ENCODE measurements at regions not wholly inside any gene's neighbourhood (a gene's known extent, or its start where the extent isn't known, plus 50 kb on each side); places are given as distances from the start of the nearest gene placed in this dataset.

DNA sequence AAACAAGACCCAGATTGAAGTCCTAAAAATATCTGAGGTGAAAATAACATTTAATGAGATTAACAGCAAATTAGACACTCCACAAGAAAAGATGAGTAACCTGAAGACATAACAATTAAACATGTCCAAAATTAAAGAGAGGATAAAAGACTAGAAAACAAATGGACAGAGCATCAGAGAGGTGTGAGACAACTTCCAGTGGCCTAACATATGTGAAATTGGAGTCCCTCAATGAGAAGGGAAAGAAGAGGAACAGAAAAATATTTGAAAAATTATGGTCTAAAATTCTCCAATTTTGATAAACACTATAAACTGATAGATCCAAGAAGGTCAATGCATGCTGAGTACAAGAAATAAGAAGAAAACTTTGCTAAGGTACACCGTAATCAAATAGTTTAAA, 151.9 kb downstream of the KITLG start:
- Histone ChIP-seq H3K9ac (ENCODE audit: low read depth in 1 of 2, low read length in 2 of 2) (no peak overlapping the region), H3K27ac (ENCODE audit: low read depth in 2 of 2, low read length in 2 of 2) (no peak overlapping the region), H3K27me3 (ENCODE audit: control insufficient read depth in 2 of 2, insufficient read depth in 2 of 2, low read length in 2 of 2) (no peaks in the 10 kb centered on the region), H3K4me3 (ENCODE audit: low read length in 2 of 2) (no peak overlapping the region), H3K4me1 (ENCODE audit: control insufficient read depth in 2 of 2, insufficient read depth in 2 of 2, low read length in 2 of 2) (peaks cover 0 to 2% of the 10 kb centered on the region in 2 donors), H3K9me3 (ENCODE audit: control insufficient read depth in 2 of 2, low read length in 2 of 2) (no peaks in the 10 kb centered on the region), H3K36me3 (ENCODE audit: control insufficient read depth in 2 of 2, insufficient read depth in 2 of 2, low read length in 2 of 2) (no peaks in the 10 kb centered on the region)

DNA sequence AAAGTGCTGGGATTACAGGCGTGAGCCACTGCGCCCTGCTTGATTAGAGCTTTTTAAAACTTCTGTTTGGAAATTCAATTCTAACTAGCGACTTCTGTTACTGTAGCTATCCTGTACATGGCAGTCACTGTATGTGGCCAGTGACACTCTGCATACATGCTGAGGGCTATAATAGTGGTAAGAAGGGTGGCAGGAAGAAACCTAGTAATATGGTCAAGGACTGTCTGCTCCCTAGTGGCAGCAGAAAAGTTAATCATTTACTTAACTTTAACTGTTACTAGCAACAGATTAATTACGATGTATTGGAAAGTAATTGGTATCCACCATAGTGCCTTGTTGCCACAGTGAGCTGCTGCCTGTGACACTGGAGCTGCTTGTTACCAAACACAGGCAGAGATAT, 149.0 kb downstream of the KITLG start:
- H3K27ac ChIP-seq (ENCODE audit: low read depth in 2 of 2, low read length in 2 of 2): no peak overlapping the region

DNA sequence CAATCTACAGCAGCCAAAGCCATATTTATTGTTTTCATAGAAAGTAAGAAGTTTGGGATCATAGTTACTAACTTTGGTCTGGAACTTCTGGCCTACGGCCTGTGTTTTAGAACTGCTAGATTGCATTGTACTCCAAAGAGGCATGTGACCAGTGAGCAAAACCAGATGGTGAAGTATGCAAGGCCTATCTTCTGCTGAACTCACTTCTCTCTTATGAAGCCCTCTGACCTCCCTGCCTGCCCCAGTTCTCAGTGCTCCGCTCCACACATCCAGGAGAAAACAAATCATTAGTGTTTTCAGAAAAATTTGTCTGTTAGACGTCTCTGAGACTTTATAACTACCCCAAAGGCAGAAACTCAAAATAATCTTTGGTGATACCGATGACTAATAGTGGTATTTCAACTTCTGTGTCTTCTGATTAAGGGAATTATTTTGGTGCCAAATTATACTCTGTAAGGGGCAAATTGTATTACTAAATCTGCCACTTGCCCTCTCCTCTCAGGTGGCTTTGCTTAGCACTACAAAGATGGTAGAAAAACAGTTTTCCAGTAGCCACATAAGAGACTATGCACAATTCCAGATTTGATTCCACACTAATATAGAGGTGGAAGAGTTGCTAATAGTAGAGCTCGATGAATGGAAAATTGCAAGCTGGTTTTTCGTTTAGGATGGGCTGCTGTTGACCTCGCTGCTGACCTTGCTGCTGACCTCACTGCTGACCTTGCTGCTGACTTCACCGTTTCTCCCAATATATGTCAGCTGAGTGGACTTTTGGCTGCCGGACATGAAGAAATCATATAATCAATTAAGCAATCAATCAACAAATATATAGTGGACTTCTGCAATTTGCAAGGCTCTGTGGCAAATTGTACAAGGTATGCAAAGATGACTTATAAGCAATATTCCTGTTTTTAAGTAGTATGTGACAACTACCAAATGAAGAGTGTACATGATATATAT, 147.5 kb downstream of the KITLG start:
- Histone ChIP-seq H3K36me3 (ENCODE audit: control insufficient read depth in 2 of 2, insufficient read depth in 2 of 2, low read length in 2 of 2) (no peaks in the 10 kb centered on the region), H3K27me3 (ENCODE audit: control insufficient read depth in 2 of 2, insufficient read depth in 2 of 2, low read length in 2 of 2) (no peaks in the 10 kb centered on the region), H3K9ac (ENCODE audit: low read depth in 1 of 2, low read length in 2 of 2) (no peak overlapping the region), H3K4me1 (ENCODE audit: control insufficient read depth in 2 of 2, insufficient read depth in 2 of 2, low read length in 2 of 2) (peaks cover 0 to 2% of the 10 kb centered on the region in 2 donors), H3K27ac (ENCODE audit: low read depth in 2 of 2, low read length in 2 of 2) (no peak overlapping the region), H3K9me3 (ENCODE audit: control insufficient read depth in 2 of 2, low read length in 2 of 2) (no peaks in the 10 kb centered on the region), H3K4me3 (ENCODE audit: low read length in 2 of 2) (no peak overlapping the region)

More for the DNA sequence above, 149.0 kb downstream of the KITLG start:
- H3K9ac ChIP-seq (ENCODE audit: low read depth in 1 of 2, low read length in 2 of 2): no peak overlapping the region
- H3K36me3 ChIP-seq (ENCODE audit: control insufficient read depth in 2 of 2, insufficient read depth in 2 of 2, low read length in 2 of 2): no peaks in the 10 kb centered on the region
- H3K9me3 ChIP-seq (ENCODE audit: control insufficient read depth in 2 of 2, low read length in 2 of 2): no peaks in the 10 kb centered on the region
- no peaks in the 10 kb centered on the region for H3K27me3 ChIP-seq (ENCODE audit: control insufficient read depth in 2 of 2, insufficient read depth in 2 of 2, low read length in 2 of 2)
- no peak overlapping the region for H3K4me3 ChIP-seq (ENCODE audit: low read length in 2 of 2)
- H3K4me1 ChIP-seq (ENCODE audit: control insufficient read depth in 2 of 2, insufficient read depth in 2 of 2, low read length in 2 of 2): peaks cover 0 to 2% of the 10 kb centered on the region in 2 donors

DNA sequence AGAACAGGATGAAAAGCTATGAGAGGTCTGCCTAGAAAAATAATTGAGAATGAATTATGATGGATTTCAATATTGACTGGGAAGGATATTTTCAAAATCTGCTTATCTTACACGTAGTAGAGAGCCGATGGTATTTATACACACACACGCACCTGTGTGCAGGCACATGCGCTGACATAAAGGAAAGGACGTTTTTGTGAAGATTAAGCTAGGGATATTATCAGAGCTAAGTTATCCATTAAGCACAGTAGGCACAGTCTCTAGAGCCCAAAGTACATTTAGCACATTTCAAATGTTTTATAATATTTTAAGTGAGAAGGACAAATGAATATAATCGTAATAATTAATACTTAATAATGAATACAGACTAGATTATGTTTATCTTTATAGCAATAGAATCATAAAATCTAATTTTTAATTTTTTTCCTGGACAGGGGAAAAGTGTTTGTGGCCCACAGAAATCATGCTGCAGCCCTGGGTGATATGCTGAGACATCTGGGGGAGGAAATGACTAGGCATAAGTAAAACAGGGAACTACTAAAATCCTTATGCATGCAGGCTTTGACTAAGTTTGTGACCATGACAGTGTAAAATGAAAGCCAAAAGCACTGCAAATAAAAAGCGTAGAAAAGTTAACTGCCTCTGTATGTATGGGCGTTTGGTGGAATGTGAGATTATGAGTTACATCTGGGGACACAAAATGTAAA, 146.1 kb downstream of the KITLG start:
- no peaks in the 10 kb centered on the region for H3K36me3 ChIP-seq (ENCODE audit: control insufficient read depth in 2 of 2, insufficient read depth in 2 of 2, low read length in 2 of 2)
- no peaks in the 10 kb centered on the region for H3K9me3 ChIP-seq (ENCODE audit: control insufficient read depth in 2 of 2, low read length in 2 of 2)
- H3K4me3 ChIP-seq (ENCODE audit: low read length in 2 of 2): no peak overlapping the region
- H3K9ac ChIP-seq (ENCODE audit: low read depth in 1 of 2, low read length in 2 of 2): no peak overlapping the region
- H3K27ac ChIP-seq (ENCODE audit: low read depth in 2 of 2, low read length in 2 of 2): no peak overlapping the region
- H3K27me3 ChIP-seq (ENCODE audit: control insufficient read depth in 2 of 2, insufficient read depth in 2 of 2, low read length in 2 of 2): no peaks in the 10 kb centered on the region
- H3K4me1 ChIP-seq (ENCODE audit: control insufficient read depth in 2 of 2, insufficient read depth in 2 of 2, low read length in 2 of 2): peaks cover 0 to 2% of the 10 kb centered on the region in 2 donors

DNA sequence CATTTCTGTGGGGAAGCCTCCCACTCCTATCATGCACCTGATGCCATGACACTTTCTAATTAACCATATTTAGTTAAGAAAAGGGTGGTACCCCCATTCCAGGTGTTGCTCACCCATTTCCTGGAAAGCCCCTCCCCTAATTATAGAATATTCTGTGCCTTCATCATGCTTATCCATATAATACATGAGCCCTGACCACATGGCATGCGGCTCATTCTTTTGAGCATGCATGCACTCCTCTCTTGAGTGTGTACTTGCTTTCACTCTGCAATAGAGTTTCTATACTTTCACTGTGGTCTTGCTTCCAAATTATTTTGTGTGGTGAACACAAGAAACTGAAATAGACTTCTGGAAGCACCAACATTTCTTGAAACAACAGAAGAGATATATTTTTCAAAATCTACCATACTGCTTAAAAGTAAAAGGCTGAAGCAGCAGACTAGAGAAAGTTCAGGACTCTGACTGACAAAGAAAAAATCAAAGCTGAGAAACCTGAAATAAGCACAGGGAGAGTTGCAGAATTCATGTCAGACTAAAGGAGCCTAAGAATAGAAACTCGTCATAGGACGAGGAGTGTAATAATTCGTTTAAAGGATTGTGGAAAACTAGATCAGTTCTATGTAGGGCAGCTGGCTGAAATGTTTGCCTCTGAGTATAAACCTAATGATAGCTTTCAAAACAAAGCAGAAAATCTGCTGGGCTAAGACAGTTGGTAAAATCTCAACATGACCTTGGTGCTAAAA, 144.8 kb downstream of the KITLG start:
- Histone ChIP-seq H3K4me1 (ENCODE audit: control insufficient read depth in 2 of 2, insufficient read depth in 2 of 2, low read length in 2 of 2) (peaks cover 0 to 2% of the 10 kb centered on the region in 2 donors), H3K9ac (ENCODE audit: low read depth in 1 of 2, low read length in 2 of 2) (no peak overlapping the region), H3K9me3 (ENCODE audit: control insufficient read depth in 2 of 2, low read length in 2 of 2) (no peaks in the 10 kb centered on the region), H3K4me3 (ENCODE audit: low read length in 2 of 2) (no peak overlapping the region), H3K27me3 (ENCODE audit: control insufficient read depth in 2 of 2, insufficient read depth in 2 of 2, low read length in 2 of 2) (no peaks in the 10 kb centered on the region), H3K27ac (ENCODE audit: low read depth in 2 of 2, low read length in 2 of 2) (no peak overlapping the region), H3K36me3 (ENCODE audit: control insufficient read depth in 2 of 2, insufficient read depth in 2 of 2, low read length in 2 of 2) (no peaks in the 10 kb centered on the region)

DNA sequence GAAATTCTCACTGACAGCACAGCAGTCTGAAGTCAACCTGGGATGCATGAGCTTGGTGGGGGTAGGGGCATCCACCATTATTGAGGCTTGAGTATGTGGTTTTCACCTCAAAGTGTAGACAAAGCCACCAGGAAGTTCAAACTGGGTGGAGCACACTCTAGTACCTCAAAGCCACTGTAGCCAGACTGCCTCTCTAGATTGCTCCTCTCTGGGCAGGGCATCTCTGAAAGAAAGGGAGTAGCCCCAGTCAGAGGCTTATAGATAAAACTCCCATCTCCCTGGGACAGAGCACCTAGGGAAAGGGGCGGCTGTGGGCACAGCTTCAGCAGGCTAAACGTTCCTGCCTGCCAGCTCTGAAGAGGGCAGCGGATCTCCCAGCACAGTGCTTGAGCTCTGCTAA, 143.0 kb downstream of the KITLG start:
- Histone ChIP-seq H3K4me3 (ENCODE audit: low read length in 2 of 2) (no peak overlapping the region), H3K27ac (ENCODE audit: low read depth in 2 of 2, low read length in 2 of 2) (no peak overlapping the region), H3K36me3 (ENCODE audit: control insufficient read depth in 2 of 2, insufficient read depth in 2 of 2, low read length in 2 of 2) (no peaks in the 10 kb centered on the region), H3K27me3 (ENCODE audit: control insufficient read depth in 2 of 2, insufficient read depth in 2 of 2, low read length in 2 of 2) (no peaks in the 10 kb centered on the region), H3K9me3 (ENCODE audit: control insufficient read depth in 2 of 2, low read length in 2 of 2) (no peaks in the 10 kb centered on the region), H3K4me1 (ENCODE audit: control insufficient read depth in 2 of 2, insufficient read depth in 2 of 2, low read length in 2 of 2) (peaks cover 0 to 2% of the 10 kb centered on the region in 2 donors), H3K9ac (ENCODE audit: low read depth in 1 of 2, low read length in 2 of 2) (no peak overlapping the region)

All from mucosa of rectum (tissue), 2 donors.